ENCODE measurements at regions not wholly inside any gene's neighbourhood (a gene's known extent, or its start where the extent isn't known, plus 50 kb on each side); places are given as distances from the start of the nearest gene placed in this dataset.

GRCh38 chr3:187927565-187927964 is 182.3 kb upstream of the BCL6 start:
- TF ChIP-seq CTCF (IDR thresholded peaks at IDR 0.05; ENCODE audit: low read depth, low read length, missing control alignments): no peak
- H3K4me3 ChIP-seq (ENCODE audit: low read depth, low read length): no peak overlapping the region
- no peak for DNase-seq (ENCODE audit: low read depth)

GRCh38 chr3:187929112-187929816 is 184.0 kb upstream of the BCL6 start:
- TF ChIP-seq CTCF (IDR thresholded peaks at IDR 0.05; ENCODE audit: low read depth, low read length, missing control alignments): no peak
- no peak overlapping the region for H3K4me3 ChIP-seq (ENCODE audit: low read depth, low read length)
- DNase-seq (ENCODE audit: low read depth): no peak

- no peak for DNase-seq (ENCODE audit: low read depth)
- no peak for TF ChIP-seq CTCF (IDR thresholded peaks at IDR 0.05; ENCODE audit: low read depth, low read length, missing control alignments)
- no peak overlapping the region for H3K4me3 ChIP-seq (ENCODE audit: low read depth, low read length)
Measured at GRCh38 chr3:187930021-187930420, 184.8 kb upstream of the BCL6 start.

GRCh38 chr3:187931101-187931500 is 185.8 kb upstream of the BCL6 start:
- DNase-seq (ENCODE audit: low read depth): no peak
- TF ChIP-seq CTCF (IDR thresholded peaks at IDR 0.05; ENCODE audit: low read depth, low read length, missing control alignments): no peak
- no peak overlapping the region for H3K4me3 ChIP-seq (ENCODE audit: low read depth, low read length)

GRCh38 chr3:187931770-187932278 is 186.6 kb upstream of the BCL6 start:
- no peak for DNase-seq (ENCODE audit: low read depth)
- TF ChIP-seq CTCF (IDR thresholded peaks at IDR 0.05; ENCODE audit: low read depth, low read length, missing control alignments): no peak
- H3K4me3 ChIP-seq (ENCODE audit: low read depth, low read length): no peak overlapping the region

- no peak for TF ChIP-seq CTCF (IDR thresholded peaks at IDR 0.05; ENCODE audit: low read depth, low read length, missing control alignments)
- no peak overlapping the region for H3K4me3 ChIP-seq (ENCODE audit: low read depth, low read length)
- DNase-seq (ENCODE audit: low read depth): no peak
Measured at GRCh38 chr3:187932530-187932929, 187.3 kb upstream of the BCL6 start.

GRCh38 chr3:187935623-187936156 is 190.4 kb upstream of the BCL6 start:
- no peak for TF ChIP-seq CTCF (IDR thresholded peaks at IDR 0.05; ENCODE audit: low read depth, low read length, missing control alignments)
- DNase-seq (ENCODE audit: low read depth): peak; percentile 52
- no peak overlapping the region for H3K4me3 ChIP-seq (ENCODE audit: low read depth, low read length)
